ENCODE measurements at regions not wholly inside any gene's neighbourhood (a gene's known extent, or its start where the extent isn't known, plus 50 kb on each side); places are given as distances from the start of the nearest gene placed in this dataset.

DNA sequence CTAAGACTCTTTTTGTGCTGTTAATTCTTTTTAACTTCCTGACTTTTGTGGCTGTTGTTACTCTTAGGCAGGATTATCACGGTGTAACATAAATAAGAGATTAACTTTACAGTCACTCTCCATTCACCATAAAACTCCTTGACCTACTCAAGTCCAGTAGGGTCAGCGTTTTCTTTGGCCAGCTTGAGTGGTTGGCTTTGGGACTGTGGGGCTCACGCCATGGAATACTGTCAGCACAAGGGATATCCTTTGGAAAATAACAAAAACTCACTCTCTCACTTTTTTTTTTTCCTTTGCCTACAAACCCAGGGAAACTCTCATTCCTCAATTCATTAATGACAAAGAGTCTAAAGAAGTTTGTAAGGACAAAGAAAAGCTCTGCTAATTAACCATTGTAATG is 89.4 kb upstream of the TLL1 start:
- TF ChIP-seq NR3C1 (CRISPR knock-in tag; conservative IDR thresholded peaks at IDR 0.05; ENCODE audit: low read depth) (no peak), CTCF (IDR thresholded peaks at IDR 0.05) (no peak), MLX (CRISPR knock-in tag; IDR thresholded peaks at IDR 0.05) (no peak), FOXK1 (CRISPR knock-in tag; IDR thresholded peaks at IDR 0.05) (no peak), GABPB1 (CRISPR knock-in tag; IDR thresholded peaks at IDR 0.05) (no peak), MAX (CRISPR knock-in tag; IDR thresholded peaks at IDR 0.05) (no peak), SP1 (CRISPR knock-in tag; conservative IDR thresholded peaks at IDR 0.05) (no peak), ZNF219 (CRISPR knock-in tag; IDR thresholded peaks at IDR 0.05; ENCODE audit: borderline replicate concordance) (no peak), NFE2L1 (CRISPR knock-in tag; IDR thresholded peaks at IDR 0.05) (no peak)
- TF ChIP-seq, protein P1, sequence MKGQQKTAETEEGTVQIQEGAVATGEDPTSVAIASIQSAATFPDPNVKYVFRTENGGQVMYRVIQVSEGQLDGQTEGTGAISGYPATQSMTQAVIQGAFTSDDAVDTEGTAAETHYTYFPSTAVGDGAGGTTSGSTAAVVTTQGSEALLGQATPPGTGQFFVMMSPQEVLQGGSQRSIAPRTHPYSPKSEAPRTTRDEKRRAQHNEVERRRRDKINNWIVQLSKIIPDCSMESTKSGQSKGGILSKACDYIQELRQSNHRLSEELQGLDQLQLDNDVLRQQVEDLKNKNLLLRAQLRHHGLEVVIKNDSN (CRISPR knock-in tag; IDR thresholded peaks at IDR 0.05) = no peak

Data from WTC11 (cell line).